DOHH2 (cell line): ENCODE measurements at regions not wholly inside any gene's neighbourhood (a gene's known extent, or its start where the extent isn't known, plus 50 kb on each side); places are given as distances from the start of the nearest gene placed in this dataset.

Experiments used
- H3F3A ChIP-seq: fragments of 200-600 bp; sonication (generic), shearing (Covaris generic); 2 replicates; pipeline ENCODE4 v1.6.0; 2016; ENCODE audit warnings: antibody characterized with exemption, mild to moderate bottlenecking; ENCODE audit not compliant: control insufficient read depth, insufficient read depth
- H3K27ac ChIP-seq: fragments of 200-600 bp; sonication (generic); 2 replicates; pipeline ENCODE4 v1.5.1; 2014; ENCODE audit warnings: low read depth, mild to moderate bottlenecking, low read length, moderate library complexity
- H3K27me3 ChIP-seq: fragments of 200-600 bp; sonication (generic); 2 replicates; pipeline ENCODE4 v1.6.1; 2014; ENCODE audit warnings: mild to moderate bottlenecking, low read length, mixed read lengths; ENCODE audit not compliant: control insufficient read depth
- H3K36me3 ChIP-seq: fragments of 200-600 bp; sonication (generic); 2 replicates; pipeline ENCODE4 v1.6.1; 2014; ENCODE audit warnings: mild to moderate bottlenecking, low read length, moderate library complexity, mixed read lengths; ENCODE audit not compliant: control insufficient read depth
- H3K4me1 ChIP-seq: fragments of 200-600 bp; sonication (generic); 2 replicates; pipeline ENCODE4 v1.6.1; 2014; ENCODE audit warnings: mild to moderate bottlenecking, low read length, mixed read lengths; ENCODE audit not compliant: control insufficient read depth
- H3K4me2 ChIP-seq: fragments of 200-600 bp; sonication (generic); 2 replicates; pipeline ENCODE4 v1.6.0; 2014; ENCODE audit warnings: mild to moderate bottlenecking, low read length, moderate library complexity
- H3K4me3 ChIP-seq: fragments of 200-600 bp; sonication (generic); 2 replicates; pipeline ENCODE4 v1.5.1; 2014; ENCODE audit warnings: mild to moderate bottlenecking, low read length, mixed read lengths
- H3K79me2 ChIP-seq: fragments of 200-600 bp; sonication (generic); 2 replicates; pipeline ENCODE4 v1.6.1; 2014; ENCODE audit warnings: mild to moderate bottlenecking, low read length, mixed read lengths; ENCODE audit not compliant: control insufficient read depth
- H3K9me2 ChIP-seq: fragments of 200-600 bp; sonication (generic); replicated peaks from 2 replicates; pipeline ENCODE4 v1.6.1; 2014; ENCODE audit warnings: mild to moderate bottlenecking, low read length, mixed read lengths; ENCODE audit not compliant: control insufficient read depth
- H3K9me3 ChIP-seq: fragments of 200-600 bp; sonication (generic); 2 replicates; pipeline ENCODE4 v1.6.1; 2014; ENCODE audit warnings: antibody characterized with exemption, low read length, mixed read lengths; ENCODE audit not compliant: control insufficient read depth, insufficient read depth
- H4K20me1 ChIP-seq: fragments of 200-600 bp; sonication (generic); 2 replicates; pipeline ENCODE4 v1.6.0; 2014; ENCODE audit warnings: low read depth, mild to moderate bottlenecking, antibody characterized with exemption, low read length, moderate library complexity; ENCODE audit not compliant: control insufficient read depth, insufficient read depth
- CTCF ChIP-seq: fragments of 200-600 bp; sonication (generic); IDR thresholded peaks from one replicate; pipeline ENCODE4 v1.5.1; 2014; ENCODE audit warnings: antibody characterized with exemption, mild to moderate bottlenecking, low read depth, low read length; ENCODE audit not compliant: poor library complexity, severe bottlenecking
- EZH2phosphoT487 ChIP-seq: fragments of 200-600 bp; sonication (generic); IDR thresholded peaks from 2 replicates; pipeline ENCODE4 v1.6.1; 2017; ENCODE audit warnings: borderline replicate concordance, mild to moderate bottlenecking, antibody characterized with exemption, low read length, moderate library complexity, mixed read lengths

- Histone ChIP-seq H4K20me1 (no peaks in the 10 kb centered on the region), H3K9me3 (no peaks in the 10 kb centered on the region), H3K27me3 (no peaks in the 10 kb centered on the region), H3K9me2 (no peaks in the 10 kb centered on the region), H3K4me3 (no peak overlapping the region), H3K36me3 (no peaks in the 10 kb centered on the region), H3K79me2 (no peaks in the 10 kb centered on the region), H3K4me1 (no peaks in the 10 kb centered on the region), H3F3A (no peaks in the 10 kb centered on the region), H3K4me2 (no peak overlapping the region), H3K27ac (no peak overlapping the region)
- TF ChIP-seq EZH2phosphoT487 = no peak
- no peak for TF ChIP-seq CTCF
Measured at GRCh38 chr4:187383181-187383580, 612.4 kb upstream of the ZFP42 start.

GRCh38 chr4:187387739-187388138 lies 607.8 kb upstream of the ZFP42 start:
- H3K36me3 ChIP-seq = no peaks in the 10 kb centered on the region
- TF ChIP-seq EZH2phosphoT487 = no peak
- TF ChIP-seq CTCF = no peak
- no peak overlapping the region for H3K4me3 ChIP-seq
- no peaks in the 10 kb centered on the region for H3F3A ChIP-seq
- no peak overlapping the region for H3K27ac ChIP-seq
- no peaks in the 10 kb centered on the region for H3K27me3 ChIP-seq
- no peaks in the 10 kb centered on the region for H3K9me3 ChIP-seq
- H3K79me2 ChIP-seq = no peaks in the 10 kb centered on the region
- H3K4me1 ChIP-seq = no peaks in the 10 kb centered on the region
- H3K9me2 ChIP-seq = no peaks in the 10 kb centered on the region
- no peak overlapping the region for H3K4me2 ChIP-seq
- H4K20me1 ChIP-seq = no peaks in the 10 kb centered on the region

- Histone ChIP-seq H3K27ac (no peak overlapping the region), H3F3A (no peaks in the 10 kb centered on the region), H3K27me3 (no peaks in the 10 kb centered on the region), H3K79me2 (no peaks in the 10 kb centered on the region), H3K4me3 (no peak overlapping the region), H3K4me1 (no peaks in the 10 kb centered on the region), H3K9me2 (no peaks in the 10 kb centered on the region), H4K20me1 (no peaks in the 10 kb centered on the region), H3K4me2 (no peak overlapping the region), H3K36me3 (no peaks in the 10 kb centered on the region), H3K9me3 (no peaks in the 10 kb centered on the region)
- TF ChIP-seq EZH2phosphoT487 = no peak
- no peak for TF ChIP-seq CTCF
Measured at GRCh38 chr4:187389420-187389819, 606.2 kb upstream of the ZFP42 start.

GRCh38 chr4:187390646-187391045 lies 604.9 kb upstream of the ZFP42 start:
- Histone ChIP-seq H3K9me3 (no peaks in the 10 kb centered on the region), H4K20me1 (no peaks in the 10 kb centered on the region), H3K9me2 (no peaks in the 10 kb centered on the region), H3K4me3 (no peak overlapping the region), H3K27me3 (no peaks in the 10 kb centered on the region), H3K4me2 (no peak overlapping the region), H3K36me3 (no peaks in the 10 kb centered on the region), H3K79me2 (no peaks in the 10 kb centered on the region), H3K4me1 (no peaks in the 10 kb centered on the region), H3K27ac (no peak overlapping the region), H3F3A (no peaks in the 10 kb centered on the region)
- TF ChIP-seq CTCF (no peak), EZH2phosphoT487 (no peak)
